Transverse colon (tissue), 4 donors: ENCODE measurements at regions not wholly inside any gene's neighbourhood (a gene's known extent, or its start where the extent isn't known, plus 50 kb on each side); places are given as distances from the start of the nearest gene placed in this dataset.

Experiments
- CTCF ChIP-seq, 5 experiments: fragments of 200-600 bp in 3 of 5; fragments of 450-650 bp in 2 of 5; sonication (generic) in 3 of 5; IDR thresholded peaks; 1 replicate in 2 of 5; 2 replicates in 3 of 5; pipeline ENCODE4 v1.5.1; 2016 to 2017; ENCODE audit warnings: antibody characterized with exemption in 5 of 5, inconsistent platforms in 3 of 5, mild to moderate bottlenecking in 2 of 5, moderate library complexity in 1 of 5
- EP300 ChIP-seq: sonication (generic); formaldehyde crosslinking; IDR thresholded peaks from one replicate; pipeline ENCODE4 v1.6.1; 2017; ENCODE audit warnings: antibody characterized with exemption, low read depth
- POLR2A ChIP-seq: fragments of 450-650 bp; IDR thresholded peaks from one replicate; pipeline ENCODE4 v1.6.1; 2016; ENCODE audit warnings: antibody characterized with exemption, mild to moderate bottlenecking, moderate library complexity
- POLR2AphosphoS5 ChIP-seq, 3 donors: sonication (generic); formaldehyde crosslinking; IDR thresholded peaks; one replicate each; pipeline ENCODE4 v1.6.1; 2016; ENCODE audit warnings: antibody characterized with exemption in 3 of 3

- TF ChIP-seq CTCF (IDR thresholded peaks at IDR 0.05) = no peak
- TF ChIP-seq EP300 = no peak
- no peak for TF ChIP-seq POLR2A
- TF ChIP-seq POLR2AphosphoS5 (IDR thresholded peaks at IDR 0.05) = no peak
These were observed 230.8 kb upstream of the GPR149 start for GRCh38 chr3:154660811-154661210.
